ENCODE measurements at regions not wholly inside any gene's neighbourhood (a gene's known extent, or its start where the extent isn't known, plus 50 kb on each side); places are given as distances from the start of the nearest gene placed in this dataset.

- H3K4me3 ChIP-seq (ENCODE audit: low read depth, low read length): no peak overlapping the region
- DNase-seq (ENCODE audit: low read depth): no peak
- no peak for TF ChIP-seq CTCF (conservative IDR thresholded peaks at IDR 0.05; ENCODE audit: low read depth, low read length)
Measured at GRCh38 chr20:40319741-40320516, 369.1 kb downstream of the MAFB start.

GRCh38 chr20:40319056-40319455 is 370.0 kb downstream of the MAFB start:
- DNase-seq (ENCODE audit: low read depth): no peak
- no peak overlapping the region for H3K4me3 ChIP-seq (ENCODE audit: low read depth, low read length)
- no peak for TF ChIP-seq CTCF (conservative IDR thresholded peaks at IDR 0.05; ENCODE audit: low read depth, low read length)

- no peak for TF ChIP-seq CTCF (conservative IDR thresholded peaks at IDR 0.05; ENCODE audit: low read depth, low read length)
- H3K4me3 ChIP-seq (ENCODE audit: low read depth, low read length): no peak overlapping the region
- no peak for DNase-seq (ENCODE audit: low read depth)
Measured at GRCh38 chr20:40317156-40317790, 371.8 kb downstream of the MAFB start.

- no peak for DNase-seq (ENCODE audit: low read depth)
Measured at GRCh38 chr20:40314278-40314677, 374.8 kb downstream of the MAFB start.

GRCh38 chr20:40313730-40314129 is 375.3 kb downstream of the MAFB start:
- TF ChIP-seq CTCF (conservative IDR thresholded peaks at IDR 0.05; ENCODE audit: low read depth, low read length): no peak
- DNase-seq (ENCODE audit: low read depth): no peak
- no peak overlapping the region for H3K4me3 ChIP-seq (ENCODE audit: low read depth, low read length)

More at GRCh38 chr20:40314278-40314677, 374.8 kb downstream of the MAFB start:
- H3K4me3 ChIP-seq (ENCODE audit: low read depth, low read length): no peak overlapping the region
- TF ChIP-seq CTCF (conservative IDR thresholded peaks at IDR 0.05; ENCODE audit: low read depth, low read length): no peak

- DNase-seq (ENCODE audit: low read depth): no peak
- no peak overlapping the region for H3K4me3 ChIP-seq (ENCODE audit: low read depth, low read length)
- TF ChIP-seq CTCF (conservative IDR thresholded peaks at IDR 0.05; ENCODE audit: low read depth, low read length): no peak
Measured at GRCh38 chr20:40309731-40310130, 379.3 kb downstream of the MAFB start.

Data from epithelial cell of proximal tubule (primary cell).